CD4-positive, alpha-beta T cell (primary cell): ENCODE measurements at regions not wholly inside any gene's neighbourhood (a gene's known extent, or its start where the extent isn't known, plus 50 kb on each side); places are given as distances from the start of the nearest gene placed in this dataset.

Experiments used
- ATAC-seq: fragments of 200-7000 bp; cut with Tn5 transposase; one replicate; pipeline ENCODE4 v1.10.0; 2022; ENCODE audit warnings: mild to moderate bottlenecking; ENCODE audit not compliant: poor library complexity
- CTCF ChIA-PET: fragments of 350-600 bp; sonication (Branson Sonifier 250); formaldehyde crosslinking; loops from one replicate; lab custom pipeline; 2021; ENCODE audit warnings: antibody characterized with exemption, inconsistent platforms; lab: Charles Lee
- POLR2A ChIA-PET: fragments of 350-600 bp; sonication (Branson Sonifier 250); formaldehyde crosslinking; loops from one replicate; lab custom pipeline; 2021; ENCODE audit warnings: antibody characterized with exemption, inconsistent platforms; lab: Charles Lee
- DNase-seq, 14 experiments: peaks; one replicate each; pipeline ENCODE4 v3.0.0-alpha.2; 2013 to 2020; ENCODE audit warnings: mixed read lengths in 2 of 14
- H3K27ac ChIP-seq, 2 donors: one replicate each; pipeline versions ENCODE4 v1.5.1 to v1.7.0; 2013; ENCODE audit warnings: low read length in 2 of 2, low read depth in 1 of 2, mild to moderate bottlenecking in 1 of 2
- H3K27me3 ChIP-seq, 2 experiments: 1 replicate in 1 of 2; 2 replicates in 1 of 2; pipeline versions ENCODE4 v1.6.1 to v1.7.0; 2013; ENCODE audit warnings: low read length in 2 of 2, control low read depth in 1 of 2, mild to moderate bottlenecking in 1 of 2, moderate library complexity in 1 of 2; ENCODE audit not compliant: insufficient read depth in 2 of 2, control insufficient read depth in 1 of 2
- H3K36me3 ChIP-seq: one replicate; pipeline ENCODE4 v1.6.1; 2013; ENCODE audit warnings: low read length, control low read depth; ENCODE audit not compliant: insufficient read depth
- H3K4me1 ChIP-seq: one replicate; pipeline ENCODE4 v1.6.1; 2013; ENCODE audit warnings: low read length, control low read depth; ENCODE audit not compliant: insufficient read depth
- H3K4me3 ChIP-seq: one replicate; pipeline ENCODE4 v1.5.1; 2013; ENCODE audit warnings: mild to moderate bottlenecking, low read length, moderate library complexity
- H3K9me3 ChIP-seq, 2 experiments: 1 replicate in 1 of 2; 2 replicates in 1 of 2; pipeline versions ENCODE4 v1.6.1 to v1.7.0; 2013; ENCODE audit warnings: low read length in 2 of 2, mild to moderate bottlenecking in 2 of 2, control low read depth in 1 of 2, moderate library complexity in 1 of 2; ENCODE audit not compliant: control insufficient read depth in 1 of 2, insufficient read depth in 1 of 2
- H3K27ac Mint-ChIP-seq: one replicate; pipeline ENCODE4 v1.8.0; 2020; ENCODE audit warnings: mixed read lengths
- H3K27me3 Mint-ChIP-seq: one replicate; pipeline ENCODE4 v1.8.0; 2021; ENCODE audit warnings: mixed read lengths
- H3K36me3 Mint-ChIP-seq: one replicate; pipeline ENCODE4 v1.8.0; 2021; ENCODE audit warnings: low read depth, mixed read lengths
- H3K4me1 Mint-ChIP-seq: one replicate; pipeline ENCODE4 v1.8.0; 2021; ENCODE audit warnings: low read depth, mixed read lengths
- H3K4me3 Mint-ChIP-seq: one replicate; pipeline ENCODE4 v1.8.0; 2020; ENCODE audit warnings: mild to moderate bottlenecking, mixed read lengths
- H3K9me3 Mint-ChIP-seq: one replicate; pipeline ENCODE4 v1.8.0; 2020; ENCODE audit warnings: mixed read lengths
- intact Hi-C, 2 experiments: fragments of 100-400 bp; cut with DNase I in 1 of 2; cut with micrococcal nuclease in 1 of 2; formaldehyde crosslinking; loops; one replicate each; pipeline versions ENCODE4 v1.15.1 to v1.9.0; 2023 to 2025; cut with DNase I, micrococcal nuclease
- TF ChIP-seq, protein P1 (sequence below): fragments of 200-600 bp; IDR thresholded peaks from one replicate; pipeline ENCODE4 v1.8.0; 2022; ENCODE audit warnings: antibody characterized with exemption, mild to moderate bottlenecking

DNA sequence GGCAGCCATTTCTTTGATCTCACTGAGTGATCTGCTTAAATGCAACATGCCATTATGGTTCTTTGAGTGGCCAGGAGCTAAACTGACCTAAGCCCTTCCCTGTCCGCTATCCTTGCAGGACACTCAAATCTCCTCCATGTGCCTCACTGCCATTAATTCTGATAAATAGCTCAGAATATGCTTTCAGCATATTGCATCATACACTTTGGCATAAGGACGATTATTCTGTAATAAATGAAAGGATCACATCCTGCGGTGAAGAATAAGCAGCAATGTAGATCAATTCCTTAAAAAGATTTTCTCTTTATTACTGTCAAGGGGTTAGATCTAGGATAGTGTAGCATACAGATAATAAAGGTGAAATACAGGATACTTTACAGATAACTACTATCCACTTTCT, 231.8 kb upstream of the CTBP2 start:
- ChIA-PET POLR2A (no interaction called here), CTCF (no interaction called here)
- intact Hi-C loops = no loop called here
- Mint-ChIP-seq H3K4me3 (no peak overlapping the region), H3K36me3 (no peaks in the 10 kb centered on the region), H3K27me3 (no peaks in the 10 kb centered on the region), H3K27ac (no peak overlapping the region), H3K4me1 (no peaks in the 10 kb centered on the region), H3K9me3 (peaks cover 9% of the 10 kb centered on the region)
- no peaks in the 10 kb centered on the region for H3K36me3 ChIP-seq
- TF ChIP-seq, protein P1, sequence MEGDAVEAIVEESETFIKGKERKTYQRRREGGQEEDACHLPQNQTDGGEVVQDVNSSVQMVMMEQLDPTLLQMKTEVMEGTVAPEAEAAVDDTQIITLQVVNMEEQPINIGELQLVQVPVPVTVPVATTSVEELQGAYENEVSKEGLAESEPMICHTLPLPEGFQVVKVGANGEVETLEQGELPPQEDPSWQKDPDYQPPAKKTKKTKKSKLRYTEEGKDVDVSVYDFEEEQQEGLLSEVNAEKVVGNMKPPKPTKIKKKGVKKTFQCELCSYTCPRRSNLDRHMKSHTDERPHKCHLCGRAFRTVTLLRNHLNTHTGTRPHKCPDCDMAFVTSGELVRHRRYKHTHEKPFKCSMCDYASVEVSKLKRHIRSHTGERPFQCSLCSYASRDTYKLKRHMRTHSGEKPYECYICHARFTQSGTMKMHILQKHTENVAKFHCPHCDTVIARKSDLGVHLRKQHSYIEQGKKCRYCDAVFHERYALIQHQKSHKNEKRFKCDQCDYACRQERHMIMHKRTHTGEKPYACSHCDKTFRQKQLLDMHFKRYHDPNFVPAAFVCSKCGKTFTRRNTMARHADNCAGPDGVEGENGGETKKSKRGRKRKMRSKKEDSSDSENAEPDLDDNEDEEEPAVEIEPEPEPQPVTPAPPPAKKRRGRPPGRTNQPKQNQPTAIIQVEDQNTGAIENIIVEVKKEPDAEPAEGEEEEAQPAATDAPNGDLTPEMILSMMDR = no peak
- H3K27ac ChIP-seq = no peak overlapping the region
- ATAC-seq (no peak), DNase-seq (no peak)
- H3K27me3 ChIP-seq = no peaks in the 10 kb centered on the region
- H3K4me3 ChIP-seq = no peak overlapping the region
- H3K9me3 ChIP-seq = peaks cover 3 to 7% of the 10 kb centered on the region in 2 experiments
- no peaks in the 10 kb centered on the region for H3K4me1 ChIP-seq

DNA sequence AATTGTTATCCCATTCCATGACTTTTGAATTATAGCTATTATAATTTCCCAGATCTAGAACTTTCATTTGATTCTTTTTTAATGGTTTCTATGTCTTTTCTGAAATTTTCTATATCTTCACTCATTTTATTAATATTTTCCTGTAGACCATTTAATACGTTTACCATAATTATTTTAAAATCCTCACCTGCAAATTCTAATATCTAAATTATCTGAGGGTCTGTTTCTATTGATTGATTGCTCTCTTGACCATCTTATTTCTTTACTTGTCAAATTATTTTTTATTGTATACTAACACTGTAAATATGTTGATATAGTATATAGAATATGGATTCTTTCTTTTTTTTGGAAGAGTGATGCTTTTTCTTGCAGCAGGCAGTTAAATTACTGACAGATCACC, 229.3 kb upstream of the CTBP2 start:
- Mint-ChIP-seq H3K27me3 (no peaks in the 10 kb centered on the region), H3K4me1 (no peaks in the 10 kb centered on the region), H3K9me3 (peaks cover 9% of the 10 kb centered on the region), H3K36me3 (no peaks in the 10 kb centered on the region), H3K27ac (no peak overlapping the region), H3K4me3 (no peak overlapping the region)
- TF ChIP-seq, protein P1 = no peak
- Histone ChIP-seq H3K27me3 (no peaks in the 10 kb centered on the region), H3K4me3 (no peak overlapping the region), H3K4me1 (no peaks in the 10 kb centered on the region), H3K27ac (no peak overlapping the region), H3K9me3 (peaks cover 7% of the 10 kb centered on the region in 2 experiments), H3K36me3 (no peaks in the 10 kb centered on the region)
- DNase-seq = no peak
- ChIA-PET CTCF (no interaction called here), POLR2A (no interaction called here)
- no peak for ATAC-seq
- intact Hi-C loops = no loop called here

DNA sequence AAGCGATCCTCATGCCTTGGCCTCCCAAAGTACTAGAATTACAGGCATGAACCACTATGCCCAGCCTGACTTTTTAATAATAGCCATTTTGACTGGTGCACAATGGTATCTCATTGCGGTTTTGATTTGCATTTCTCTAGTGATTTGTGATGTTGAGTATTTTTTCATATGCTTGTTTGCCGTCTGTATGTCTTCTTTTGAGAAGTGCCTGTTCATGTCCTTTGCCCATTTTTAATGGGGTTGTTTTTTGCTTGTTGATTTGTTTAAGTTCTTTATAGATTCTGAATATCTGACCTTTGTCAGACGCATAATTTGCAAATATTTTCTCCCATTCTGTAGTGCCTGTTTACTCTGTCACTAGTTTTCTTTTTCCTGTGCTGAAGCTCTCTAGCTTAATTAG, 219.2 kb upstream of the CTBP2 start:
- Mint-ChIP-seq H3K27me3 (no peaks in the 10 kb centered on the region), H3K27ac (no peak overlapping the region), H3K9me3 (peaks cover 26% of the 10 kb centered on the region), H3K36me3 (no peaks in the 10 kb centered on the region), H3K4me3 (no peak overlapping the region), H3K4me1 (no peaks in the 10 kb centered on the region)
- H3K4me3 ChIP-seq = no peak overlapping the region
- no peaks in the 10 kb centered on the region for H3K36me3 ChIP-seq
- TF ChIP-seq, protein P1 = no peak
- no peaks in the 10 kb centered on the region for H3K27me3 ChIP-seq
- intact Hi-C loops = no loop called here
- H3K9me3 ChIP-seq = peaks cover 0 to 2% of the 10 kb centered on the region in 2 experiments
- H3K27ac ChIP-seq = no peak overlapping the region
- no peaks in the 10 kb centered on the region for H3K4me1 ChIP-seq
- POLR2A ChIA-PET = no interaction called here
- no peak for ATAC-seq
- no peak for DNase-seq
- CTCF ChIA-PET = no interaction called here
